Smooth muscle cell (in vitro differentiated cells): ENCODE measurements at regions not wholly inside any gene's neighbourhood (a gene's known extent, or its start where the extent isn't known, plus 50 kb on each side); places are given as distances from the start of the nearest gene placed in this dataset.

Experiments used
- DNase-seq: peaks from one replicate; lab custom pipeline; 2025; ENCODE audit not compliant: unreplicated experiment; lab: John Stamatoyannopoulos, UW
- H2AFZ ChIP-seq: fragments of 200-600 bp; sonication (generic); 2 replicates; pipeline ENCODE4 v1.6.0; 2016; ENCODE audit warnings: antibody characterized with exemption, low read depth, mild to moderate bottlenecking
- H3F3A ChIP-seq: fragments of 200-600 bp; sonication (generic); 2 replicates; pipeline ENCODE4 v1.6.0; 2017; ENCODE audit warnings: antibody characterized with exemption, low read depth
- H3K27ac ChIP-seq: fragments of 200-600 bp; sonication (generic); 2 replicates; pipeline ENCODE4 v1.5.1; 2016; ENCODE audit warnings: low read depth, mild to moderate bottlenecking
- H3K27me3 ChIP-seq: fragments of 200-600 bp; sonication (generic); 2 replicates; pipeline ENCODE4 v1.6.1; 2016; ENCODE audit warnings: low read depth, mild to moderate bottlenecking
- H3K36me3 ChIP-seq: fragments of 200-600 bp; sonication (generic); 2 replicates; pipeline ENCODE4 v1.5.1; 2016; ENCODE audit warnings: low read depth
- H3K4me1 ChIP-seq: fragments of 200-600 bp; sonication (generic); 2 replicates; pipeline ENCODE4 v1.5.1; 2016; ENCODE audit warnings: low read depth
- H3K4me2 ChIP-seq: fragments of 200-600 bp; sonication (generic); 2 replicates; pipeline ENCODE4 v1.6.0; 2016; ENCODE audit warnings: mild to moderate bottlenecking
- H3K4me3 ChIP-seq: fragments of 200-600 bp; sonication (generic); 2 replicates; pipeline ENCODE4 v1.5.1; 2016; ENCODE audit warnings: mild to moderate bottlenecking
- H3K79me2 ChIP-seq: fragments of 200-600 bp; sonication (generic); 2 replicates; pipeline ENCODE4 v1.6.0; 2016; ENCODE audit warnings: low read depth, mild to moderate bottlenecking
- H3K9ac ChIP-seq: fragments of 200-600 bp; sonication (generic); 2 replicates; pipeline ENCODE4 v1.6.0; 2016; ENCODE audit warnings: low read depth
- H3K9me3 ChIP-seq: fragments of 200-600 bp; sonication (generic); replicated peaks from 2 replicates; pipeline ENCODE4 v1.5.1; 2016; ENCODE audit warnings: low read depth
- H4K20me1 ChIP-seq: fragments of 200-600 bp; sonication (generic); 2 replicates; pipeline ENCODE4 v1.6.0; 2016; ENCODE audit warnings: low read depth
- CTCF ChIP-seq: fragments of 200-600 bp; sonication (generic); IDR thresholded peaks from 2 replicates; pipeline ENCODE4 v1.5.1; 2017; ENCODE audit warnings: borderline replicate concordance, mild to moderate bottlenecking, antibody characterized with exemption; ENCODE audit not compliant: insufficient read depth, poor library complexity, severe bottlenecking
- WGBS: methylation state at CpG from one replicate; pipeline ENCODE4 v1.1.7; 2016; ENCODE audit warnings: low lambda C conversion rate; 5-methylcytosine and 5-hydroxymethylcytosine counted together

GRCh38 chr3:159685801-159686200 is 302.8 kb upstream of the IL12A start:
- no peaks in the 10 kb centered on the region for H3K9me3 ChIP-seq
- H2AFZ ChIP-seq = no peak overlapping the region
- no peak overlapping the region for H3K4me3 ChIP-seq
- no peak overlapping the region for H3K9ac ChIP-seq
- no peaks in the 10 kb centered on the region for H3K4me1 ChIP-seq
- no peak overlapping the region for H3K27ac ChIP-seq
- no peak for TF ChIP-seq CTCF
- H3K4me2 ChIP-seq = no peak overlapping the region
- no peaks in the 10 kb centered on the region for H3K79me2 ChIP-seq
- no peaks in the 10 kb centered on the region for H3K27me3 ChIP-seq
- no peak for DNase-seq
- H3K36me3 ChIP-seq = no peaks in the 10 kb centered on the region
- H3F3A ChIP-seq = no peaks in the 10 kb centered on the region
- H4K20me1 ChIP-seq = no peaks in the 10 kb centered on the region

- Histone ChIP-seq H3K27ac (no peak overlapping the region), H3K9me3 (no peaks in the 10 kb centered on the region), H3K4me1 (no peaks in the 10 kb centered on the region), H4K20me1 (no peaks in the 10 kb centered on the region), H3F3A (no peaks in the 10 kb centered on the region), H3K4me2 (no peak overlapping the region), H2AFZ (no peak overlapping the region), H3K27me3 (no peaks in the 10 kb centered on the region), H3K9ac (no peak overlapping the region), H3K36me3 (no peaks in the 10 kb centered on the region), H3K79me2 (no peaks in the 10 kb centered on the region), H3K4me3 (no peak overlapping the region)
- TF ChIP-seq CTCF = no peak
- DNase-seq = no peak
- 89% methylated on average over 4 of the region's 4 CpGs for WGBS
Observed at GRCh38 chr3:159693226-159693625, 295.4 kb upstream of the IL12A start.

- no peaks in the 10 kb centered on the region for H3K79me2 ChIP-seq
- no peak for DNase-seq
- no peaks in the 10 kb centered on the region for H4K20me1 ChIP-seq
- no peak overlapping the region for H3K4me3 ChIP-seq
- H3K9ac ChIP-seq = no peak overlapping the region
- H3K4me1 ChIP-seq = peaks cover 3% of the 10 kb centered on the region
- H3K36me3 ChIP-seq = no peaks in the 10 kb centered on the region
- TF ChIP-seq CTCF = no peak
- H2AFZ ChIP-seq = no peak overlapping the region
- no peaks in the 10 kb centered on the region for H3F3A ChIP-seq
- 29% methylated on average over 7 of the region's 7 CpGs for WGBS
- H3K9me3 ChIP-seq = no peaks in the 10 kb centered on the region
- H3K4me2 ChIP-seq = peak overlapping the region; percentile 58
- H3K27me3 ChIP-seq = no peaks in the 10 kb centered on the region
- peak overlapping the region; percentile 32 for H3K27ac ChIP-seq
Observed at GRCh38 chr3:159711560-159712333, 276.9 kb upstream of the IL12A start.

GRCh38 chr3:159721324-159721723 is 267.3 kb upstream of the IL12A start:
- Histone ChIP-seq H3K4me1 (peaks cover 5% of the 10 kb centered on the region), H3K9ac (no peak overlapping the region), H4K20me1 (no peaks in the 10 kb centered on the region), H3K27me3 (no peaks in the 10 kb centered on the region), H3K27ac (no peak overlapping the region), H3K9me3 (no peaks in the 10 kb centered on the region), H3K79me2 (no peaks in the 10 kb centered on the region), H3K4me3 (no peak overlapping the region), H3K4me2 (no peak overlapping the region), H2AFZ (no peak overlapping the region), H3K36me3 (no peaks in the 10 kb centered on the region), H3F3A (no peaks in the 10 kb centered on the region)
- WGBS = 81% methylated on average over 2 of the region's 2 CpGs
- DNase-seq = no peak
- TF ChIP-seq CTCF = no peak
